Nephron progenitor cell (in vitro differentiated cells): ENCODE measurements at regions not wholly inside any gene's neighbourhood (a gene's known extent, or its start where the extent isn't known, plus 50 kb on each side); places are given as distances from the start of the nearest gene placed in this dataset.

ENCODE experiments used
- DNase-seq: peaks from one replicate; pipeline ENCODE4 v3.0.0; 2021
- H3K27ac Mint-ChIP-seq: 2 replicates; pipeline ENCODE4 v1.8.0; 2021; ENCODE audit warnings: mild to moderate bottlenecking, moderate library complexity, mixed read lengths
- H3K27me3 Mint-ChIP-seq: 2 replicates; pipeline ENCODE4 v1.8.0; 2021; ENCODE audit warnings: mild to moderate bottlenecking, low read depth, mixed read lengths; ENCODE audit not compliant: poor library complexity
- H3K36me3 Mint-ChIP-seq: 2 replicates; pipeline ENCODE4 v1.8.0; 2021; ENCODE audit warnings: low read depth, mixed read lengths
- H3K4me1 Mint-ChIP-seq: 2 replicates; pipeline ENCODE4 v1.8.0; 2021; ENCODE audit warnings: mixed read lengths
- H3K4me3 Mint-ChIP-seq: 2 replicates; pipeline ENCODE4 v1.8.0; 2021; ENCODE audit warnings: mild to moderate bottlenecking, moderate library complexity, mixed read lengths
- H3K9me3 Mint-ChIP-seq: 2 replicates; pipeline ENCODE4 v1.8.0; 2021; ENCODE audit warnings: mild to moderate bottlenecking, moderate library complexity, mixed read lengths
- CTCF ChIP-seq: fragments of 200-600 bp; sonication (generic); IDR thresholded peaks from 2 replicates; pipeline ENCODE4 v1.5.0; 2021; ENCODE audit warnings: antibody characterized with exemption

GRCh38 chr7:17227766-17228490 is 70.5 kb upstream of the AHR start:
- Mint-ChIP-seq H3K9me3 (no peaks in the 10 kb centered on the region), H3K4me3 (no peak overlapping the region), H3K36me3 (no peaks in the 10 kb centered on the region), H3K27ac (no peak overlapping the region), H3K4me1 (no peaks in the 10 kb centered on the region), H3K27me3 (no peaks in the 10 kb centered on the region)
- DNase-seq: no peak
- TF ChIP-seq CTCF: no peak

GRCh38 chr7:17229228-17229627 is 69.2 kb upstream of the AHR start:
- Mint-ChIP-seq H3K27ac (no peak overlapping the region), H3K4me1 (no peaks in the 10 kb centered on the region), H3K4me3 (no peak overlapping the region), H3K27me3 (no peaks in the 10 kb centered on the region), H3K36me3 (no peaks in the 10 kb centered on the region), H3K9me3 (no peaks in the 10 kb centered on the region)
- no peak for DNase-seq
- no peak for TF ChIP-seq CTCF

DNA sequence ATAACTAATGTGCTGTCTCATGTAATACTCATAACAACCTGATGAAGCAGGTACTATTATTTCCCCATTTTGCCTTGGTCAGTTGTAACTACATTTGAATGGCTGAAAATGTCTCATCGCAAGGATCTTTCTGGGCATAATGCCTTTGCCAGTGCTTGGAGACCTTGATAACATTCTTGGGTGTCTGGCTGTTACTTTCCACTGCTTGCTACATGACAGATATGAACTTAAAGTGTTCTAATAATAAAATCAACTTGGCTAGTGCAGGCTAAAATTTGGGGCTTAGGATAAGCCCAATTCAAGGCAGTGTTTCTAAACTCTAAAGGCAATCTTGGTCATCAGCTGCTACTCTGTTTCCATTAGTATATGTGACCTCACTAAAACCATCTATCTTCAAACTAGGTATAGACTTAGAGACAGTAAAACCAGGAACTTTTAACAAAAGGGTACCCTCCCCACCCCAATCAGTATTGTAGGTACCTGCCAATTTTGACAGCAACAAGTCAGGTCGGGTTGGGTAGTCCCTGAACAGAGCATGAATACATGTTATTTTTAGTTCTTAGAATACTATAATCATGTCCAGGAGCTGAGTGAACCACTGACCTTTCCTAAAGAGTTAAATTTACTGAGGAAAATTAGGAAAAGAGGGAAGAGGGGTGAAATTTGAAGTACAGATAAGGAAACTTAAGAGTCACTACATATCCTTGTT is 68.2 kb upstream of the AHR start:
- Mint-ChIP-seq H3K4me1 (no peaks in the 10 kb centered on the region), H3K36me3 (no peaks in the 10 kb centered on the region), H3K9me3 (no peaks in the 10 kb centered on the region), H3K27ac (no peak overlapping the region), H3K4me3 (no peak overlapping the region), H3K27me3 (no peaks in the 10 kb centered on the region)
- DNase-seq: no peak
- TF ChIP-seq CTCF: no peak

DNA sequence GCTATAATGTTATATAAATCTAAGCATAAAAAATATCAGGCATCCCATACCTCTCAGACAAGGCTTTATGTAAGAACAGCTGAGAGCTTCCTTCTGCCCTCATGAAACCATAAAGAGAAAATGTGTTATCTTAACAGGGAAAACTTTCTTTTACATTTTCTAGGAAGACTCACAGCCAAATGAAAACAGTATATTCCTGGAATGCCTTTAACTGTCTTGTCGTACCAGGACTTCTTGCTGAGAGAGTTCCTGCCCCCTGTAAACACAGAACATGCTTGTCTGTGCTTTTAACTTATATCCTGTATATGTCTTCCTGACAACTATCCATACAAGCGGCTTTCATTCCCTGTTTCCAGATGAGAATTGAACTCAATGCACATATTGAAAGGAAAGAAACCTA is 64.8 kb upstream of the AHR start:
- Mint-ChIP-seq H3K4me1 (no peaks in the 10 kb centered on the region), H3K9me3 (no peaks in the 10 kb centered on the region), H3K27ac (no peak overlapping the region), H3K4me3 (no peak overlapping the region), H3K36me3 (no peaks in the 10 kb centered on the region), H3K27me3 (no peaks in the 10 kb centered on the region)
- no peak for TF ChIP-seq CTCF
- no peak for DNase-seq

DNA sequence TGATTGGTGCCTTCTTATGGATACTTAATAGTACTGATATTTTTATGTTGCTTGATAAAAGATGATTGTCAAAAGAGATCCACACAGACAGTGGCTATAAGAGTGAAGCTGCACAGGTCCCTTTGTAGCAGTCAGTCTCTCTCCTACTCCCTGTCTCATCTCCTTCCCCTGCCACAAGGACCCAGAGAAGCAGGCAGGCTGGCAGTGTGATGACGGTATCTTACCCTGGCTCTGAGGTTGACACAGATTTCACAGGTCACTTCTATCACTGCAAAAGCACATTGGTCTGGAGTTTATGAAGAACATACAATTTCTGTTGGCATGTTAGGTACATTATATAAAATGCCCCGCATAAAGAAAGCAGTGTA is 64.4 kb upstream of the AHR start:
- no peak for DNase-seq
- no peaks in the 10 kb centered on the region for H3K9me3 Mint-ChIP-seq
- no peaks in the 10 kb centered on the region for H3K36me3 Mint-ChIP-seq
- H3K27ac Mint-ChIP-seq: no peak overlapping the region
- H3K27me3 Mint-ChIP-seq: no peaks in the 10 kb centered on the region
- no peak overlapping the region for H3K4me3 Mint-ChIP-seq
- TF ChIP-seq CTCF: no peak
- no peaks in the 10 kb centered on the region for H3K4me1 Mint-ChIP-seq
